HG03378 (cell line): ENCODE measurements at regions not wholly inside any gene's neighbourhood (a gene's known extent, or its start where the extent isn't known, plus 50 kb on each side); places are given as distances from the start of the nearest gene placed in this dataset.

Source experiments
- ATAC-seq: cut with Tn5 transposase; IDR thresholded peaks from one replicate; pipeline ENCODE4 v1.9.1; 2021; ENCODE audit warnings: mild to moderate bottlenecking, moderate library complexity; ENCODE audit not compliant: unreplicated experiment

GRCh38 chr1:170267317-170267716 lies 121.6 kb downstream of the NTMT2 start:
- ATAC-seq: no peak

DNA sequence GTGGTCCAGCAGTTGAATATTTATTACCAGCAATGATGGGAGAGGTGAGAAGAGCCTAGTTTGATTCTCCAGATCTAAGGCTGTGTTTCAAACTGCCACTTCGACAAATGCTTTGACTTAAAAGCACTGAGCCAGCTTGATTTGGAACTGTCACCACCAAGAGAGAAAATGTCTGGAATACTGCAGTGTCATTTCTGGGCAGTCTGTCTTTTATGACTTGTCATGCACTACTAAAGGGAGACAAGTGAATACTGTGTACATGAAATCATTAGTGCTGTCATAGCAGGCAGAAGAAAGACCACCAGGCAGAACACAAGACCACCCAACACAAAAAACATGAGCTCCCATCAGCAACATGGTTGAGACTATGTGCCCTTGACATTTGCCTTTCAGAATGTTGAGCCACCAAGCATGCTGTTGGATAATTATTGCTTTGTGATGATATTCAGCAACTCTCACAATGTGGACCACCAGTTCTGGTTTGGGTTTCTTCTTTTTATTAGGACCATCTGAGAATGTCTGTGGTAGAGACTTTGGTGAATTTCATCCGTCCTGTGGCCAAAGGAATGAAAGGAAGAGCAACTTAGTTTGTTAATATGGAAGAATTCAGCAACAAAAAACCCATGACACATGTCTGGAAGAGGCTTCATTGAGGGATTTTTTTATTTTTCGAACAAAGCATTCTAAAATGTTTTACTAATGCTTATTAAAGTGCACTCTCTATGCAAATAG lies 125.8 kb downstream of the NTMT2 start:
- no peak for ATAC-seq

GRCh38 chr1:170273291-170274130 lies 127.8 kb downstream of the NTMT2 start:
- no peak for ATAC-seq

- no peak for ATAC-seq
Observed at GRCh38 chr1:170274131-170274501, 128.4 kb downstream of the NTMT2 start.

GRCh38 chr1:170277985-170278384 lies 132.2 kb downstream of the NTMT2 start:
- no peak for ATAC-seq

DNA sequence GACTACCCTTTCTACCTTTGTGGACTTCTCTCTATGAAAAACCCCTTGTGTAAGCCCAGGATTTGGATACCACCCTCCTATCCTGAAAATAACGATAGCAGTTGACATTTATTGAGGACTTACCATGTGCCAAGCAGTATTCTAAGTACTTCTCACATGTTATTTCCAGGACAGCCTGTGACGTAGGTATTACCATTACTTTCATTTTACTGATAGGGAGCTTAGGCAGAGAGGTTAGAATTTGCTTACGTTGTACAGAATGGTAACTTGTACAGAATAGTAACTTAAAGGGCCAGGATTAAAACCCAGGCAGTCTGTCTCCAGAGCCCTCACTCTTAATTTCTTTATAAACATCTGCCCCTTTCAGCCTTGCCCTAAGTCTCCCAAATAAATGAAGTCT lies 138.3 kb downstream of the NTMT2 start:
- no peak for ATAC-seq

- no peak for ATAC-seq
Observed at GRCh38 chr1:170284512-170284911, 138.8 kb downstream of the NTMT2 start.

DNA sequence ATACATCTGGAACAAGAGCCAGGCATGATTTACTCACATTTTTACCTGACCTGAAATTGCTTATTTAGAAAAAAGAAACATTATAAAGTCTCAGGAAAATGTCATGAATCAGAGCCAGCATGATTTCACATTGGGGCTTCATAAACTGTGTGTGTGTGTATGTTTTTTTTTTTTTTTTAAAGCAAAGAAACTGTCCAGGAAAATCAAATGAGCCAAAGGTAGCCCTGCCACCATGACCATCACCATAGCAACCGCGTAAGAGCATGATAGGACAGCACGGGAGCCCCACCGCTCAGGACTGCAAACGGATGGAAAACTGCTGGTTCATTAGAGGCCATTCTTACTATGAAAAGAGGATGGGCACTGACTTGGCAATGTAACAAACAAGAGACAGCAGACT lies 139.2 kb downstream of the NTMT2 start:
- ATAC-seq: no peak

GRCh38 chr1:170288155-170288554 lies 142.4 kb downstream of the NTMT2 start:
- ATAC-seq: no peak

GRCh38 chr1:170290276-170290675 lies 144.5 kb downstream of the NTMT2 start:
- no peak for ATAC-seq

GRCh38 chr1:170290991-170291390 lies 145.2 kb downstream of the NTMT2 start:
- ATAC-seq: no peak

- no peak for ATAC-seq
Observed at GRCh38 chr1:170291516-170291915, 145.8 kb downstream of the NTMT2 start.

- no peak for ATAC-seq
Observed at GRCh38 chr1:170296211-170296610, 150.5 kb downstream of the NTMT2 start.

DNA sequence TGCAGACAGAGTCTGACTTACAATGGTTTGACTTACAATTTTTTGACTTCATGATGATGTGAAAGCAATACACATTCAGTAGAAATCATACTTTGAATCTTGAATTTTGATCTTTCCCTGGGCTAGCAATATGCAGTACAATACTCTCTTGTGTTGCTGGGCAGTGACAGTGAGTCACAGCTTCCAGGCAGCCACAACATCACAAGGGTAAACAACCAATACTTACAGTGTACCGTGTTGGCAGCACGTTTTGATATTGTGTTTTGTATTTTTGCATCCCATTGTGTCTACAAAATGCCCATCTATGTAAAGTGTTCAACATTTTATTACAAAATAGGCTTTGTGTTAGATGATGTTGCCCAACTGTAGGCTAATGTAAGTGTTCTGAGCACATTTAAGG lies 150.9 kb downstream of the NTMT2 start:
- no peak for ATAC-seq

DNA sequence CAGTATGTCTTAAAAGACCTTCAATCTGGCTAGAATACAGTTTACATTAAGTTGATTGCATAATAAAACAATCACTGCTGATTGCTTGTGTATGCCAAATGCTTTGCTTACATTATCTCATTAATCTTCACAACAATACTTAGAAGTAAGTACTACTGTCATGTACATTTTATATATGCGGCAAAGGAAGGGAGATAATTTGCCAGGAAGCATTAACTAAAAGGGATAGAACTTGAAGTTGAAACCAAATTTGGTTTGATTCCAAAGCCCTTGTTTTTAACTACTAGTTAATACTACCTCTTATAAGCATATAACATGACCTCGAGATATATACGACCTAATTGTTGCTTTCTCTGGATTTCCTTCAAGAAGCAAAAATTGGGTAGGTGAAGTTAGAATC lies 155.8 kb downstream of the NTMT2 start:
- no peak for ATAC-seq

DNA sequence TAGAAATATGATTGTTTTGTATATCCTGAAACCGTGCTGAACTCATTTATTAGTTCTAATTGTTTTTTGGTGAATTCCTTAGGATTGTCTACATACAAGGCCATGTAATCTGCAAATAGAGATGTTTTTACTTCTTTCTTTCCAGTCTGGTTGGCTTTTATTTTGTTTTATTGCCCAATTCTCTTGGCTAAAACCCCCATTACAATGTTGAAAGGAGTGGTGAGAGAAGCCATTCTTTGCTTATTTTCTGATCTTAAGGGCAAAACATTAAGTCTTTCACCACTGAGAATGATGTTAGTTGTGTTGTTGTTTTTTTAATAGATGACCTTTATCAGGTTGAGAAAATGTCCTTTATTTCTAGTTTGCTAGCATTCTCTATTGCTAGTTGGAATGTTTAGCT lies 157.3 kb downstream of the NTMT2 start:
- ATAC-seq: no peak

DNA sequence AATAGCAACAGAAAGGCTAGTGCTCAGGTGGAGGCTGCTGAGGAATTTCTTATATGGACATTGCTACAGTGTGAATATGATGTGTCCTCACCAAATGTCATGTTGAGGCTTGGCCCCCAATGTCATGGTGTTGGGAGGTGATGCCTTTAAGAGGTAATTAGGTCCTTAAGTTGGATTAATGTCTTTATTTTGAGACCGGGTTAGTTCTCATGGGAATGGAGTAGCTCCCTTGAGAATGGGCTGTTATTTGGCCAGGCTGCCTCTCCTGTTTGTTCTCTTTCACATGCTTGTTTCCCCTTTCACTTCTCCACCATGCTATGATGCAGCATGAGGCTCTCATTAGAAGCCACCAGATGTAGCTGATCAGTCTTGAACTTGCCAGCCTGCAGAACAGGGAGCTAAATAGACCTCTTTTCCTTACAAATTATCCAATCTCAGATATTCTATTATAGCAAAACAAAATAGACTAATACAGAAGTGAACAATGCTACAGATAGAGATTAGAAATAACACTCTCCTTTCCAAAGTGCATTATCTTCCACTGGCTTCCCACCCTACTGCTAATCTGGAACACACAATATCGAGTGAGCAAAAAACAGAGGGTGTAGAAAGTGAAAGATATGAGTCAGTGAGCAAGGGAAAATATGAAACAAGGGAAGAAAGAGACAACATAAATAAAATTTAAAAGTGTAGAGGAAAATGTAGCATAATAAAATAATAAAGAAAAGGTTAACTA lies 160.2 kb downstream of the NTMT2 start:
- no peak for ATAC-seq

DNA sequence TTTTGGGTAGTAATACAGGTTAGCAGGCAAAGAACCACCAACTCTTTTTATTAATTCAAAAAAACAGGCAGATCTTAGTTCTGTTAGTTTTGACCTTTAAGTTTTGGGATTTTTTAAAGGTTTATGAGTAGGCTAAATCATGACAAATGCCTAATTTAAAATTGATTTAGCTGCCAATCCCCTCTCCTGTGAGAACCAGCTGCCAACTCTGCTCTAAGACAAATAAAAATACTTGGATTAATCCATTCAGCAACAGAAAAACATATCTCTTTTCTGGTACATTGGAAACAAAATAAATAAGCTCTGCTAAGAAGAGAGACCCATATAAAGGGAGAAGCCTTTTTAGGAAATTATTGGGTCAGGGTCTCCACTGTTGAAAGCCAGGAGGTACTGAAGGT lies 160.8 kb downstream of the NTMT2 start:
- ATAC-seq: no peak

DNA sequence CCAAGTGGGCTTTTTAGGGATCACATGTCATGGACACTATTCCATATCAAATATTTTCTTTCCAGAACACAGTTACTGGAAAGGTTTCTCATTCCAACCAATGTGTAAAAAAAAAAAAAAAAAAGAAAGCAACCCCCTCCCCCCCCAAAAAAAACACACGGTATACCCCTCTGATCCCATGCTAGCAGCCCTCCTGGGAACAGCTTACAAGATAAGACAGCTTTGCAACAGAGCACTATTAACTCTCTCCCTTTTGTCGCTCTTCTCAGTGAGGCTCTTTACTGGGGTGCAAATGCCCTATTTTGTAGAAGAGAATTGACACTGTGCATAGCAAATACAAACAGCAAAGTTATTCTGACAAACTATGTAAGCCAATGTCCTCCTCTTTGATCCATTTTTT lies 161.2 kb downstream of the NTMT2 start:
- no peak for ATAC-seq

- no peak for ATAC-seq
Observed at GRCh38 chr1:170307426-170307825, 161.7 kb downstream of the NTMT2 start.

DNA sequence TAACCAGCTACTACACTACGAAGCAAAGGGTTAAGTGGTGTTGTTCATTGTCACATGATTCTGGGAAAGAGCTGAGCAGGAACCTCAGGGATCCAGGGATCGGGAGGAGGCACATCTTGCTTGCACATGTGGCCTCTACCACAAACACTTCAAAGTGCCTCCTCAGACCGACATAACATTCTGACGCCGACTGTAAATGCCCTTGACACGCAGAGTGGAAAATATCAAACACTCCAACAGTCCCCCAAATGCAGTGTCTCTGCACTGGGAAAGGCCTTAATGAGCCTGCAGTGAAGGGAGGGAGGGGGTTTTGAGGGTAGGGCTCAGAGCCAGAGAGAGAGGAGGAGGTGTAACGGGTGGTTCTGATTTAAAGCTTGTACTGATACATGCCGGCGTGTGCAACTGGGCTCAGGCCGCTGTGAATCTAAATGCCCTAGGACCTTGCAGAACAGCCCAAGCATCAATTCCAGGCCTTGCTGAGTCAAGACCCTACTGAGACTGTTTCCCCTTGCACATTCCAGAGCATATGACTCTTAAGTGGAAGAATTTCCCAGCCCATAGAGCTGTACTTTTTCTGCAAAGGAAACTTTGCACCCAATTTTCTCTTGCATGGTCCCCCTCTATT lies 163.7 kb downstream of the NTMT2 start:
- no peak for ATAC-seq
